Liver (tissue), 8 donors: ENCODE measurements at regions not wholly inside any gene's neighbourhood (a gene's known extent, or its start where the extent isn't known, plus 50 kb on each side); places are given as distances from the start of the nearest gene placed in this dataset.

Source experiments
- DNase-seq: peaks from one replicate; pipeline ENCODE4 v3.0.0-alpha.2; 2017; ENCODE audit warnings: low spot score
- H3K27ac ChIP-seq, 2 donors: one replicate each; pipeline ENCODE4 v1.7.0; 2013; ENCODE audit warnings: inconsistent platforms in 2 of 2, low read length in 2 of 2, control low read depth in 1 of 2, low read depth in 1 of 2, mild to moderate bottlenecking in 1 of 2
- H3K27me3 ChIP-seq, 4 donors: one replicate each; pipeline versions ENCODE4 v1.6.1 to v1.7.0; 2013; ENCODE audit warnings: low read length in 3 of 4, inconsistent platforms in 1 of 4, mild to moderate bottlenecking in 1 of 4, moderate library complexity in 1 of 4; ENCODE audit not compliant: control insufficient read depth in 4 of 4, insufficient read depth in 4 of 4
- H3K36me3 ChIP-seq, 4 donors: one replicate each; pipeline versions ENCODE4 v1.6.1 to v1.7.0; 2013; ENCODE audit warnings: low read length in 3 of 4, mild to moderate bottlenecking in 3 of 4, low read depth in 1 of 4, moderate library complexity in 1 of 4; ENCODE audit not compliant: control insufficient read depth in 4 of 4, insufficient read depth in 3 of 4
- H3K4me1 ChIP-seq, 4 donors: one replicate each; pipeline versions ENCODE4 v1.6.1 to v1.7.0; 2013; ENCODE audit warnings: low read length in 3 of 4, mild to moderate bottlenecking in 3 of 4, moderate library complexity in 1 of 4; ENCODE audit not compliant: control insufficient read depth in 4 of 4, insufficient read depth in 4 of 4
- H3K4me3 ChIP-seq, 3 donors: one replicate each; pipeline versions ENCODE4 v1.6.1 to v1.7.0; 2013; ENCODE audit warnings: low read length in 3 of 3, control low read depth in 1 of 3, low read depth in 1 of 3, mild to moderate bottlenecking in 1 of 3
- H3K9ac ChIP-seq, 2 donors: one replicate each; pipeline ENCODE4 v1.7.0; 2013; ENCODE audit warnings: low read length in 2 of 2, mild to moderate bottlenecking in 2 of 2, moderate library complexity in 2 of 2, control low read depth in 1 of 2, low read depth in 1 of 2
- H3K9me3 ChIP-seq, 4 donors: one replicate each; pipeline versions ENCODE4 v1.6.1 to v1.7.0; 2013; ENCODE audit warnings: low read length in 3 of 4; ENCODE audit not compliant: control insufficient read depth in 4 of 4
- ATF3 ChIP-seq: IDR thresholded peaks from 2 replicates; pipeline ENCODE4 v1.6.1; 2016; ENCODE audit warnings: antibody characterized with exemption
- CTCF ChIP-seq: fragments of 150-350 bp; IDR thresholded peaks from 2 replicates; pipeline ENCODE4 v1.5.1; 2017; ENCODE audit warnings: improper control_type of control experiment, low read depth, low read length; ENCODE audit not compliant: missing input control
- EGR1 ChIP-seq, 2 donors: IDR thresholded peaks; 2 replicates each; pipeline ENCODE4 v1.6.1; 2016 to 2018; ENCODE audit warnings: antibody characterized with exemption in 2 of 2, low read depth in 2 of 2
- FOXA1 ChIP-seq: IDR thresholded peaks from 2 replicates; pipeline ENCODE4 v1.6.1; 2016; ENCODE audit warnings: antibody characterized with exemption
- FOXA2 ChIP-seq: IDR thresholded peaks from 2 replicates; pipeline ENCODE4 v1.6.1; 2016; ENCODE audit warnings: antibody characterized with exemption
- GABPA ChIP-seq, 2 donors: IDR thresholded peaks in 1 of 2; conservative IDR thresholded peaks in 1 of 2; 2 replicates each; pipeline ENCODE4 v1.6.1; 2016; ENCODE audit warnings: antibody characterized with exemption in 2 of 2, mild to moderate bottlenecking in 1 of 2, moderate library complexity in 1 of 2
- HNF4A ChIP-seq, 2 donors: conservative IDR thresholded peaks; 2 replicates each; pipeline ENCODE4 v1.6.1; 2016; ENCODE audit warnings: antibody characterized with exemption in 2 of 2, mild to moderate bottlenecking in 2 of 2
- HNF4G ChIP-seq: IDR thresholded peaks from 2 replicates; pipeline ENCODE4 v1.6.1; 2016; ENCODE audit warnings: antibody characterized with exemption
- JUND ChIP-seq, 2 donors: IDR thresholded peaks; 2 replicates each; pipeline ENCODE4 v1.6.1; 2016; ENCODE audit warnings: antibody characterized with exemption in 2 of 2
- MAX ChIP-seq: IDR thresholded peaks from 2 replicates; pipeline ENCODE4 v1.6.1; 2016; ENCODE audit warnings: antibody characterized with exemption
- NR2F2 ChIP-seq: IDR thresholded peaks from 2 replicates; pipeline ENCODE4 v1.6.1; 2016; ENCODE audit warnings: antibody characterized with exemption
- RAD21 ChIP-seq, 2 donors: IDR thresholded peaks; 2 replicates each; pipeline ENCODE4 v1.6.1; 2016; ENCODE audit warnings: antibody characterized with exemption in 2 of 2, mild to moderate bottlenecking in 2 of 2
- REST ChIP-seq: IDR thresholded peaks from 2 replicates; pipeline ENCODE4 v1.6.1; 2016; ENCODE audit warnings: antibody characterized with exemption, mild to moderate bottlenecking
- RXRA ChIP-seq, 2 donors: IDR thresholded peaks; 2 replicates each; pipeline ENCODE4 v1.6.1; 2017 to 2018; ENCODE audit warnings: antibody characterized with exemption in 2 of 2, mild to moderate bottlenecking in 1 of 2
- SP1 ChIP-seq: IDR thresholded peaks from 2 replicates; pipeline ENCODE4 v1.6.1; 2018; ENCODE audit warnings: antibody characterized with exemption, mild to moderate bottlenecking
- TAF1 ChIP-seq: conservative IDR thresholded peaks from 2 replicates; pipeline ENCODE4 v1.6.1; 2016; ENCODE audit warnings: antibody characterized with exemption, mild to moderate bottlenecking
- YY1 ChIP-seq: IDR thresholded peaks from 2 replicates; pipeline ENCODE4 v1.6.1; 2016; ENCODE audit warnings: antibody characterized with exemption, mild to moderate bottlenecking
- ZBTB33 ChIP-seq: IDR thresholded peaks from 2 replicates; pipeline ENCODE4 v1.6.1; 2016; ENCODE audit warnings: antibody characterized with exemption
- WGBS: extraction: QIAGEN DNeasy Blood & Tissue Kit; methylation state at CpG from one replicate; pipeline ENCODE4 v1.1.7; 2013; 5-methylcytosine and 5-hydroxymethylcytosine counted together
- donor health status: healthy.
- donor health status: healthy.
- donor health status: healthy.
- donor health status: healthy.
- donor health status: healthy.

- TF ChIP-seq EGR1 (IDR thresholded peaks at IDR 0.05; ENCODE audit: low read depth in 2 of 2) (no peak), RAD21 (IDR thresholded peaks at IDR 0.05) (no peak), FOXA1 (no peak), FOXA2 (no peak), YY1 (no peak), REST (no peak), JUND (IDR thresholded peaks at IDR 0.05) (no peak), CTCF (no peak), TAF1 (no peak), RXRA (IDR thresholded peaks at IDR 0.05) (no peak), ZBTB33 (no peak), MAX (no peak), HNF4A (conservative IDR thresholded peaks at IDR 0.05) (no peak), SP1 (no peak), HNF4G (no peak), GABPA (IDR thresholded peaks at IDR 0.05 in 1 of 2, conservative IDR thresholded peaks at IDR 0.05 in 1 of 2) (no peak), NR2F2 (no peak), ATF3 (no peak)
- Histone ChIP-seq H3K4me1 (no peaks in the 10 kb centered on the region), H3K9ac (no peak overlapping the region), H3K4me3 (no peak overlapping the region), H3K9me3 (peaks cover 0 to 4% (median 3%) of the 10 kb centered on the region in 4 donors), H3K36me3 (no peaks in the 10 kb centered on the region), H3K27me3 (peaks cover 0 to 3% (median 1%) of the 10 kb centered on the region in 4 donors), H3K27ac (no peak overlapping the region)
- no peak for DNase-seq
- 85% methylated on average over 3 of the region's 3 CpGs for WGBS
Measured at GRCh38 chr12:107258780-107259179, 165.4 kb upstream of the CRY1 start.
